Smooth muscle cell (in vitro differentiated cells): ENCODE measurements at regions not wholly inside any gene's neighbourhood (a gene's known extent, or its start where the extent isn't known, plus 50 kb on each side); places are given as distances from the start of the nearest gene placed in this dataset.

Experiments
- DNase-seq: peaks from one replicate; lab custom pipeline; 2025; ENCODE audit not compliant: unreplicated experiment; lab: John Stamatoyannopoulos, UW
- H2AFZ ChIP-seq: fragments of 200-600 bp; sonication (generic); 2 replicates; pipeline ENCODE4 v1.6.0; 2016; ENCODE audit warnings: antibody characterized with exemption, low read depth, mild to moderate bottlenecking
- H3F3A ChIP-seq: fragments of 200-600 bp; sonication (generic); 2 replicates; pipeline ENCODE4 v1.6.0; 2017; ENCODE audit warnings: antibody characterized with exemption, low read depth
- H3K27ac ChIP-seq: fragments of 200-600 bp; sonication (generic); 2 replicates; pipeline ENCODE4 v1.5.1; 2016; ENCODE audit warnings: low read depth, mild to moderate bottlenecking
- H3K27me3 ChIP-seq: fragments of 200-600 bp; sonication (generic); 2 replicates; pipeline ENCODE4 v1.6.1; 2016; ENCODE audit warnings: low read depth, mild to moderate bottlenecking
- H3K36me3 ChIP-seq: fragments of 200-600 bp; sonication (generic); 2 replicates; pipeline ENCODE4 v1.5.1; 2016; ENCODE audit warnings: low read depth
- H3K4me1 ChIP-seq: fragments of 200-600 bp; sonication (generic); 2 replicates; pipeline ENCODE4 v1.5.1; 2016; ENCODE audit warnings: low read depth
- H3K4me2 ChIP-seq: fragments of 200-600 bp; sonication (generic); 2 replicates; pipeline ENCODE4 v1.6.0; 2016; ENCODE audit warnings: mild to moderate bottlenecking
- H3K4me3 ChIP-seq: fragments of 200-600 bp; sonication (generic); 2 replicates; pipeline ENCODE4 v1.5.1; 2016; ENCODE audit warnings: mild to moderate bottlenecking
- H3K79me2 ChIP-seq: fragments of 200-600 bp; sonication (generic); 2 replicates; pipeline ENCODE4 v1.6.0; 2016; ENCODE audit warnings: low read depth, mild to moderate bottlenecking
- H3K9ac ChIP-seq: fragments of 200-600 bp; sonication (generic); 2 replicates; pipeline ENCODE4 v1.6.0; 2016; ENCODE audit warnings: low read depth
- H3K9me3 ChIP-seq: fragments of 200-600 bp; sonication (generic); replicated peaks from 2 replicates; pipeline ENCODE4 v1.5.1; 2016; ENCODE audit warnings: low read depth
- H4K20me1 ChIP-seq: fragments of 200-600 bp; sonication (generic); 2 replicates; pipeline ENCODE4 v1.6.0; 2016; ENCODE audit warnings: low read depth
- WGBS: methylation state at CpG from one replicate; pipeline ENCODE4 v1.1.7; 2016; ENCODE audit warnings: low lambda C conversion rate; 5-methylcytosine and 5-hydroxymethylcytosine counted together
- TF ChIP-seq, protein P1 (sequence below): fragments of 200-600 bp; sonication (generic); IDR thresholded peaks from 2 replicates; pipeline ENCODE4 v1.5.1; 2017; ENCODE audit warnings: borderline replicate concordance, mild to moderate bottlenecking, antibody characterized with exemption; ENCODE audit not compliant: insufficient read depth, poor library complexity, severe bottlenecking

DNA sequence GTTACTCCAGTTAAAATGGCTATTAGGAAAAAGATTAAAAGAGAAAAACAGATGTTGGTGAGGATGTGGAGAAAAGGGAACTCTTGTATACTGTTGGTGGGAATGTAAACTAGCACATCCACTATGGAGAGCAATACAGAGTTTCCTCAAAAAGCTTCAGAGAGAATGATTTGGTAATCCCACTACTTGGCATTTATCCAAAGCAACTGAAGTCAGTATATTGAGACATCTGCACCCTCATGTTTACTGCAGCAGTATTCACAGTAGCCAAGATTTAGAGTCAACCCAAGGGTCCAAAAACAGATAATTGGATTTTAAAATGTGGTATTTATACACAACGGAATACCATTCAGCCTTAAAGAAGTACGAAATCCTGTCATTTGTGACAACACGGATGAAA, 469.5 kb downstream of the QKI start:
- H3K4me3 ChIP-seq: no peak overlapping the region
- no peaks in the 10 kb centered on the region for H3F3A ChIP-seq
- 91% methylated on average over 3 of the region's 3 CpGs for WGBS
- no peaks in the 10 kb centered on the region for H3K36me3 ChIP-seq
- DNase-seq: no peak
- H3K9me3 ChIP-seq: no peaks in the 10 kb centered on the region
- no peaks in the 10 kb centered on the region for H3K27me3 ChIP-seq
- H3K9ac ChIP-seq: no peak overlapping the region
- no peak overlapping the region for H2AFZ ChIP-seq
- H3K4me1 ChIP-seq: no peaks in the 10 kb centered on the region
- no peak overlapping the region for H3K27ac ChIP-seq
- no peaks in the 10 kb centered on the region for H3K79me2 ChIP-seq
- H4K20me1 ChIP-seq: no peaks in the 10 kb centered on the region
- no peak overlapping the region for H3K4me2 ChIP-seq
- TF ChIP-seq, protein P1, sequence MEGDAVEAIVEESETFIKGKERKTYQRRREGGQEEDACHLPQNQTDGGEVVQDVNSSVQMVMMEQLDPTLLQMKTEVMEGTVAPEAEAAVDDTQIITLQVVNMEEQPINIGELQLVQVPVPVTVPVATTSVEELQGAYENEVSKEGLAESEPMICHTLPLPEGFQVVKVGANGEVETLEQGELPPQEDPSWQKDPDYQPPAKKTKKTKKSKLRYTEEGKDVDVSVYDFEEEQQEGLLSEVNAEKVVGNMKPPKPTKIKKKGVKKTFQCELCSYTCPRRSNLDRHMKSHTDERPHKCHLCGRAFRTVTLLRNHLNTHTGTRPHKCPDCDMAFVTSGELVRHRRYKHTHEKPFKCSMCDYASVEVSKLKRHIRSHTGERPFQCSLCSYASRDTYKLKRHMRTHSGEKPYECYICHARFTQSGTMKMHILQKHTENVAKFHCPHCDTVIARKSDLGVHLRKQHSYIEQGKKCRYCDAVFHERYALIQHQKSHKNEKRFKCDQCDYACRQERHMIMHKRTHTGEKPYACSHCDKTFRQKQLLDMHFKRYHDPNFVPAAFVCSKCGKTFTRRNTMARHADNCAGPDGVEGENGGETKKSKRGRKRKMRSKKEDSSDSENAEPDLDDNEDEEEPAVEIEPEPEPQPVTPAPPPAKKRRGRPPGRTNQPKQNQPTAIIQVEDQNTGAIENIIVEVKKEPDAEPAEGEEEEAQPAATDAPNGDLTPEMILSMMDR: no peak

GRCh38 chr6:163878698-163879097, 464.2 kb downstream of the QKI start:
- no peaks in the 10 kb centered on the region for H3K27me3 ChIP-seq
- H3K79me2 ChIP-seq: no peaks in the 10 kb centered on the region
- H3K4me1 ChIP-seq: no peaks in the 10 kb centered on the region
- no peaks in the 10 kb centered on the region for H3K9me3 ChIP-seq
- no peaks in the 10 kb centered on the region for H3F3A ChIP-seq
- no peak overlapping the region for H3K27ac ChIP-seq
- DNase-seq: no peak
- TF ChIP-seq, protein P1: no peak
- H3K9ac ChIP-seq: no peak overlapping the region
- no peaks in the 10 kb centered on the region for H3K36me3 ChIP-seq
- H3K4me2 ChIP-seq: no peak overlapping the region
- H4K20me1 ChIP-seq: no peaks in the 10 kb centered on the region
- no peak overlapping the region for H2AFZ ChIP-seq
- 89% methylated on average over 2 of the region's 2 CpGs for WGBS
- no peak overlapping the region for H3K4me3 ChIP-seq

- WGBS: 97% methylated on average over 15 of the region's 15 CpGs
- TF ChIP-seq, protein P1: no peak
Measured at GRCh38 chr6:163877877-163878639, 463.5 kb downstream of the QKI start.

DNA sequence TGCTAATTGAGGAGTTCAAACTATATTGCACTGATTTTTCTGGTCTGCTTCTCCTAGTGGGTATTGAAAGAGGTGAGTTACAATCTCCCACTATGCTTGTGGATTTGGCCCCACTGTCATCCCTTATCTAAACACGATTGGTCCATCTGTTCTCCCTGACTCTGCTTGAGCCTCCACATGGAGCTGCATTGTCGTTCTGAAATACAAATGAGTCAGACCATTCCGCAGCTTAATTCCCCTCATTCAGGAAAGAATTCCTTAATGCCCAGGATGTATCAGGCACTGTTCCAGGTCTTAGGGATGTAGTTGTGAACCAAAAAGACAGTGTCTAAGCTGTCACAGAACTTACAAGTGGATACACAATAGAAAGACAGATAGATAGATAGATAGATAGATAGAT, 461.9 kb downstream of the QKI start:
- Histone ChIP-seq H3K9ac (no peak overlapping the region), H2AFZ (no peak overlapping the region), H3K4me1 (no peaks in the 10 kb centered on the region), H3K27me3 (no peaks in the 10 kb centered on the region), H3K4me2 (no peak overlapping the region), H3K36me3 (no peaks in the 10 kb centered on the region), H4K20me1 (no peaks in the 10 kb centered on the region), H3K9me3 (no peaks in the 10 kb centered on the region), H3F3A (no peaks in the 10 kb centered on the region), H3K27ac (no peak overlapping the region), H3K4me3 (no peak overlapping the region), H3K79me2 (no peaks in the 10 kb centered on the region)
- 38% methylated on average over 3 of the region's 3 CpGs for WGBS
- TF ChIP-seq, protein P1: no peak
- no peak for DNase-seq

More at GRCh38 chr6:163877877-163878639, 463.5 kb downstream of the QKI start:
- DNase-seq: no peak
- no peak overlapping the region for H3K4me3 ChIP-seq
- no peaks in the 10 kb centered on the region for H3K36me3 ChIP-seq
- H3K9me3 ChIP-seq: no peaks in the 10 kb centered on the region
- no peaks in the 10 kb centered on the region for H3F3A ChIP-seq
- no peaks in the 10 kb centered on the region for H3K27me3 ChIP-seq
- no peaks in the 10 kb centered on the region for H3K4me1 ChIP-seq
- H3K9ac ChIP-seq: no peak overlapping the region
- no peak overlapping the region for H2AFZ ChIP-seq
- H3K4me2 ChIP-seq: no peak overlapping the region
- no peaks in the 10 kb centered on the region for H3K79me2 ChIP-seq
- no peaks in the 10 kb centered on the region for H4K20me1 ChIP-seq
- H3K27ac ChIP-seq: no peak overlapping the region
